ENCODE measurements at regions not wholly inside any gene's neighbourhood (a gene's known extent, or its start where the extent isn't known, plus 50 kb on each side); places are given as distances from the start of the nearest gene placed in this dataset.
"Not testable (repeated sequence)": the region's sequence is repeated elsewhere in the genome, so short reads cannot be mapped to it uniquely, and the experiment has no call there.

DNA sequence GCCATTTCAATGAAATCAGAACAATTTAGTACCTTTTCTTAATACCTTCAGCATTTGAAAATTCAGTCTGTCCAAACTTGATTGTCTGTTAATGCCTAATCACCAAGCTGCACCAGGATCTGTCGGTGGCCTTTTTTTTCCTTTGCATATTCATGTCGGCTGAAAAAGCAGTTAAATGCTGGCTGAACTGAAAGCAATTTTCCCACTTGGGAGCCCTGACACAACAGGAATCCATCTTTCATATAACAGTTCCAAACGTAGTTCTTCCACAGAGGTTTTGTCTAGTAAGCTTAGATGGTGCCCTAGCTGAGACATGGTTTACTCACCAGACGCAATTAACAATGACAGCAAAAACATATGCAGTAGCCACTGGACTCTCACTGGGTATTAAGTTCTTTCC, 83.6 kb upstream of the CHCHD3 start:
- H3K4me3 ChIP-seq (IDR thresholded peaks at IDR 0.05; ENCODE audit: insufficient read depth, low read depth, low read length) = no peak overlapping the region
- H3K27me3 ChIP-seq (ENCODE audit: insufficient read depth, low read depth) = no peaks in the 10 kb centered on the region
- no peaks in the 10 kb centered on the region for H3K79me2 ChIP-seq (ENCODE audit: insufficient read depth, low read depth)
- no peak overlapping the region for H3K9ac ChIP-seq
- no peak overlapping the region for H2AFZ ChIP-seq (ENCODE audit: low read depth)
- no peak overlapping the region for H3K4me2 ChIP-seq
- H4K20me1 ChIP-seq (ENCODE audit: insufficient read depth) = no peaks in the 10 kb centered on the region
- no peak for TF ChIP-seq CTCF (conservative IDR thresholded peaks at IDR 0.05; ENCODE audit: low read depth, low read length)
- no peaks in the 10 kb centered on the region for H3K4me1 ChIP-seq (ENCODE audit: low read depth, poor library complexity, severe bottlenecking)
- H3K27ac ChIP-seq = no peak overlapping the region
- no peaks in the 10 kb centered on the region for H3K36me3 ChIP-seq (ENCODE audit: insufficient read depth)

DNA sequence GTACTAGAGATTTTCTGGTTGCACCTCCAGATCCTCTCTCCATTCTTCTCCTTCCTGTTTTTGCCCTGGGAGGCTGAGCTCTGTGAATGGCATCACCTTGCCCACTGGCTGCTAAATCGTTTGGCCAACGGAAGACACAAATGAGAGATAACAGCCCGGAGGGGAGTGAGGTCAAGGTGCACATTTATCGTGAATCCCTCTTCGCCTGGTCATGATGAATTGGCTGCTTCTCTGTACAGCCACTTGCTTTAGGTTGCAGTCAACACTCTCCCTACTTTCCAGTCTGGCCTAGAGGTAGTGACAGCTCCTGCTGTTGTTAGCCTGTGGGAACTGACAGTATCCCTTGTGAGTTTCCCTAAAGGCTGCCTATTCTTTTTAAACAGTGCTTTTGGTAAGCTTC, 85.4 kb upstream of the CHCHD3 start:
- no peaks in the 10 kb centered on the region for H4K20me1 ChIP-seq (ENCODE audit: insufficient read depth)
- H3K4me2 ChIP-seq = no peak overlapping the region
- H3K27me3 ChIP-seq (ENCODE audit: insufficient read depth, low read depth) = no peaks in the 10 kb centered on the region
- H3K4me1 ChIP-seq (ENCODE audit: low read depth, poor library complexity, severe bottlenecking) = no peaks in the 10 kb centered on the region
- no peaks in the 10 kb centered on the region for H3K79me2 ChIP-seq (ENCODE audit: insufficient read depth, low read depth)
- TF ChIP-seq CTCF (conservative IDR thresholded peaks at IDR 0.05; ENCODE audit: low read depth, low read length) = no peak
- no peak overlapping the region for H3K9ac ChIP-seq
- no peak overlapping the region for H3K4me3 ChIP-seq (IDR thresholded peaks at IDR 0.05; ENCODE audit: insufficient read depth, low read depth, low read length)
- H3K27ac ChIP-seq = no peak overlapping the region
- no peak overlapping the region for H2AFZ ChIP-seq (ENCODE audit: low read depth)
- no peaks in the 10 kb centered on the region for H3K36me3 ChIP-seq (ENCODE audit: insufficient read depth)

GRCh38 chr7:133169167-133169822, 83.6 kb upstream of the EXOC4 start:
- H3K4me3 ChIP-seq (IDR thresholded peaks at IDR 0.05; ENCODE audit: insufficient read depth, low read depth, low read length); H3K4me2 ChIP-seq; H3K27me3 ChIP-seq (ENCODE audit: insufficient read depth, low read depth); H3K27ac ChIP-seq; H3K36me3 ChIP-seq (ENCODE audit: insufficient read depth); H3K79me2 ChIP-seq (ENCODE audit: insufficient read depth, low read depth); H4K20me1 ChIP-seq (ENCODE audit: insufficient read depth); H2AFZ ChIP-seq (ENCODE audit: low read depth); H3K4me1 ChIP-seq (ENCODE audit: low read depth, poor library complexity, severe bottlenecking); H3K9ac ChIP-seq: not testable (repeated sequence)

- H3K4me1 ChIP-seq (ENCODE audit: low read depth, poor library complexity, severe bottlenecking); H3K9ac ChIP-seq; H3K27ac ChIP-seq; H3K36me3 ChIP-seq (ENCODE audit: insufficient read depth); H3K4me3 ChIP-seq (IDR thresholded peaks at IDR 0.05; ENCODE audit: insufficient read depth, low read depth, low read length); H3K4me2 ChIP-seq; H2AFZ ChIP-seq (ENCODE audit: low read depth); H3K79me2 ChIP-seq (ENCODE audit: insufficient read depth, low read depth); H4K20me1 ChIP-seq (ENCODE audit: insufficient read depth); H3K27me3 ChIP-seq (ENCODE audit: insufficient read depth, low read depth): not testable (repeated sequence)
Observed at GRCh38 chr7:133177476-133177875, 75.4 kb upstream of the EXOC4 start.

DNA sequence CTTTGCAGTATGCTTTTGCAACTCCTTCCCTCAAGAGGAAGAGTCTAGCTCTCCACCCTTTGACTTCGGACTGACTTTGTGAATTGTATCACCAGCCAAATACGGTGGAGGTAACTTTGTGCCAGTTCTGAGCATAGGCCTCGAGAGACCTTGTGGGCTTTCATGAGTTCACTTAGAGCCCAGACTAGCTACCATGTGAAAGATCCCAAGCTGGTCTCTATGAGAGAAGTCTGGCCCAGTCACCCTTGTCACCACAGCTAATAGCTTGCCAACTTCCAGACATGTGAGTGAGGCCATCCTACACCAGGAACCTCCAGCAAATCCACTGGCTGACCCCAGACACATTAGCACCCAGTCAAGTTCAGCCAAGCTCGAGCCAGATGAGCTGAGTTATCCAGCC, 72.2 kb upstream of the EXOC4 start:
- no peaks in the 10 kb centered on the region for H3K79me2 ChIP-seq (ENCODE audit: insufficient read depth, low read depth)
- no peak overlapping the region for H3K9ac ChIP-seq
- no peak overlapping the region for H3K27ac ChIP-seq
- H3K36me3 ChIP-seq (ENCODE audit: insufficient read depth) = no peaks in the 10 kb centered on the region
- no peak for TF ChIP-seq CTCF (conservative IDR thresholded peaks at IDR 0.05; ENCODE audit: low read depth, low read length)
- no peak overlapping the region for H3K4me3 ChIP-seq (IDR thresholded peaks at IDR 0.05; ENCODE audit: insufficient read depth, low read depth, low read length)
- peaks cover 9% of the 10 kb centered on the region for H3K4me1 ChIP-seq (ENCODE audit: low read depth, poor library complexity, severe bottlenecking)
- no peak overlapping the region for H3K4me2 ChIP-seq
- H4K20me1 ChIP-seq (ENCODE audit: insufficient read depth) = no peaks in the 10 kb centered on the region
- no peak overlapping the region for H2AFZ ChIP-seq (ENCODE audit: low read depth)
- no peaks in the 10 kb centered on the region for H3K27me3 ChIP-seq (ENCODE audit: insufficient read depth, low read depth)
